ENCODE measurements at regions not wholly inside any gene's neighbourhood (a gene's known extent, or its start where the extent isn't known, plus 50 kb on each side); places are given as distances from the start of the nearest gene placed in this dataset.

DNA sequence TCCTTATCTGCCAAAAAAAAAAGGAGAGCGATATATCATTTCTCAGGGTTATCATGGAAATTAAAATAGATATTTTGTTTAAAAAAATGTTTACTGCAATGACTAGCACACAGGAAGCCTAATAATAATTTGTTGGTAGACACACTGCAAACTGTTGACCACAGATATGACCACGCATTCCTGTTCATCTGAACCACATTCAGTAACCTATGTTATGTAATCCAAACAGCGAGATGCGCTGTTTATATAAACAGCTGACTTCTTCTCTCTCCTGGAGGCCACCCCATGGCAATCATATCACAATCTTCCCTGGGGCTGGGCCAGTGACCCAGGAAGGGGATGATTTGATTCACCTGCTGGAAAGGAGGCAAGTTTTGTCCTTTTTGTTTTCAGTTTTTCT, 129.3 kb upstream of the UST start:
- TF ChIP-seq, protein P1, sequence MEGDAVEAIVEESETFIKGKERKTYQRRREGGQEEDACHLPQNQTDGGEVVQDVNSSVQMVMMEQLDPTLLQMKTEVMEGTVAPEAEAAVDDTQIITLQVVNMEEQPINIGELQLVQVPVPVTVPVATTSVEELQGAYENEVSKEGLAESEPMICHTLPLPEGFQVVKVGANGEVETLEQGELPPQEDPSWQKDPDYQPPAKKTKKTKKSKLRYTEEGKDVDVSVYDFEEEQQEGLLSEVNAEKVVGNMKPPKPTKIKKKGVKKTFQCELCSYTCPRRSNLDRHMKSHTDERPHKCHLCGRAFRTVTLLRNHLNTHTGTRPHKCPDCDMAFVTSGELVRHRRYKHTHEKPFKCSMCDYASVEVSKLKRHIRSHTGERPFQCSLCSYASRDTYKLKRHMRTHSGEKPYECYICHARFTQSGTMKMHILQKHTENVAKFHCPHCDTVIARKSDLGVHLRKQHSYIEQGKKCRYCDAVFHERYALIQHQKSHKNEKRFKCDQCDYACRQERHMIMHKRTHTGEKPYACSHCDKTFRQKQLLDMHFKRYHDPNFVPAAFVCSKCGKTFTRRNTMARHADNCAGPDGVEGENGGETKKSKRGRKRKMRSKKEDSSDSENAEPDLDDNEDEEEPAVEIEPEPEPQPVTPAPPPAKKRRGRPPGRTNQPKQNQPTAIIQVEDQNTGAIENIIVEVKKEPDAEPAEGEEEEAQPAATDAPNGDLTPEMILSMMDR (IDR thresholded peaks at IDR 0.05; ENCODE audit: control insufficient read depth, insufficient read depth, low read depth, low read length, missing control alignments): no peak
- H3K4me3 ChIP-seq (ENCODE audit: control insufficient read depth, low read depth, low read length): no peak overlapping the region
- peak; percentile 13 for DNase-seq (ENCODE audit: low read depth)

DNA sequence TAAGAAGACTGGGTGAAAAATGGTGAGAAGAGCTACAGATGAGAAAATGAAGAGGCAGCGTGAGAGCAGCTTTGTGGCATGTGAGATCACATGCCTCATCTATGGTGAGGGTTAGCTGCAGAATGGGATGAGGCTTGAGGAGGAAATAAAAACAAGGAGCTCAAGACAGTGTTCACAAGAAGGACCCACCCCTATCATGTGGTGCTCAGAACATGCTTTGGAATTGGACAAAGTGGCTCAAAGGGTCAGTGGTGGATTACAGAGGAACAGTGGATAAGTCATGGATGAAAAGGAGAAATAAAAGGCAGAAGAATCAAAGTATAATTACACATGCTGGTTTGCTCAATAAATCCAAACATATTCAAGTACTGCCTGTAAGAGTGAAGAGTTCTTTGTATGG, 126.9 kb upstream of the UST start:
- DNase-seq (ENCODE audit: low read depth): no peak
- TF ChIP-seq, protein P1 (IDR thresholded peaks at IDR 0.05; ENCODE audit: control insufficient read depth, insufficient read depth, low read depth, low read length, missing control alignments): no peak
- H3K4me3 ChIP-seq (ENCODE audit: control insufficient read depth, low read depth, low read length): no peak overlapping the region

DNA sequence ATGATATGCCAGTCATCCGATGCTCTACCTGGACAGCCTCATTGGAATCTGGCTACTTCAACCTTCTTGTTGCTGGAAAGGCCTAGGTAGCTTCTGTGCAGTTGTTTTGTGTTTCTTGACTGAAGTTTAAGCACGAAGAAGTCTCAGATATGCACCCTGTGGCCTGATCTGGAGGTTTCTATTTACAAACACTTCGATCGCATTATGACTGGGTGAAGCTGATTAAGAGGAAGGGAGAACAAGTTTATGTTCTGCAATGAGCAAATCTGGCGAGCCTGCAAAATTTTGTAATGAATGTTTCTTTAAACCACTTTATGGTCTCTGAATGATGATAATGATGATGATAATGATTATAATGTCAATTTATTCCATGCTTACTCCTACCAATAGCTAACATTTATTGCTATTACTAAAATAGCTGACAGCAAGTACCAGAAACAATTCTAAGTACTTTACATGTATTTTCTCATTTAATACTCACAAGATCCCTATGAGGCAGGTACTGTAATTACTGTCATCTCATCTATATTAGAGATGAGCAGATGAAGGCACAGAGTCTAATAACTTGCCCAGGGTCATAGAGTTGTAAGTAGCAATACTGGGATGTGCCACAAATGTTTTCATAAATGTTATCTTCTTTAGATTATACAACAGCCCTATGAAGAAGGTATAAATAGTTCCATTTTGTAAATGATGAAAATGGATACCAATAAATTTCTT, 126.1 kb upstream of the UST start:
- no peak overlapping the region for H3K4me3 ChIP-seq (ENCODE audit: control insufficient read depth, low read depth, low read length)

DNA sequence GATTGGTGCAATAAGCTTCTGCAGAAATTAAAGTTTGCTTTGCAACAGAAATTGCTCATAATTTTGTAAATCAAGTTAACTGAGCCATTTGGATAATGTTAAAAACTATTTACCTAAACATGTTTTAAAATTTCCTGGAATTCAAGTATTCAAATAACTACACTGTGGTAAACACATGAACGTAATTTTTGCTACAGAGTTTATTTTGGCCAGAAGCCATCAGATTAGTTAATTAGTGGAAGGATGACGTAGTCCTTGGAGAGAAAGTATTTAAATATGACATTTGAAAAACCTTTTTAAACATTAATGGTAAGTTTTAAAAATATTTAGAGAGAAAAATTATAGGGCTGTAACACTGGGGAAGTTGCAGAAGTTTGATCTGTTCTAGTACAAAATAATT, 121.2 kb upstream of the UST start:
- DNase-seq (ENCODE audit: low read depth): no peak
- H3K4me3 ChIP-seq (ENCODE audit: control insufficient read depth, low read depth, low read length): no peak overlapping the region
- TF ChIP-seq, protein P1 (IDR thresholded peaks at IDR 0.05; ENCODE audit: control insufficient read depth, insufficient read depth, low read depth, low read length, missing control alignments): no peak

More for the DNA sequence above, 126.1 kb upstream of the UST start:
- TF ChIP-seq, protein P1 (IDR thresholded peaks at IDR 0.05; ENCODE audit: control insufficient read depth, insufficient read depth, low read depth, low read length, missing control alignments): no peak
- no peak for DNase-seq (ENCODE audit: low read depth)

DNA sequence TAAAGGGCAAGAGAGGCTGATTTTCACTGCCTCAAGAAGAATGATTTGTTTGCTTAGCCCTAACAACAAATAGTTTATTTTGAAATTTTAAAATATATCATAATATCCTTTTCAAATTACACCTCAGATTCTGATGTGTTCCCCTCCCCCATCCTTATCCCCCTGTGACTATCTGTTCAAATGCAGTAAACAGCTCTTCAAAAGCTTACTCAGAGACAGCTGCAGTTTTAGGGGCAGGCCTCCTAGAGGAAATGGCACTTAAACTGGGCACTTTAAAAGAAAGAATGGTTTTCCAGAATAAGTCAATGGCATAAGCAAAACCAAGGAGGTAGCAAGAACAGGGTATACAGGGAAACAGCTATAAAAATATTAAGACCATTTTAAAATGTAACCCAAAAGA, 118.6 kb upstream of the UST start:
- TF ChIP-seq, protein P1 (IDR thresholded peaks at IDR 0.05; ENCODE audit: control insufficient read depth, insufficient read depth, low read depth, low read length, missing control alignments): no peak
- no peak overlapping the region for H3K4me3 ChIP-seq (ENCODE audit: control insufficient read depth, low read depth, low read length)
- DNase-seq (ENCODE audit: low read depth): no peak

DNA sequence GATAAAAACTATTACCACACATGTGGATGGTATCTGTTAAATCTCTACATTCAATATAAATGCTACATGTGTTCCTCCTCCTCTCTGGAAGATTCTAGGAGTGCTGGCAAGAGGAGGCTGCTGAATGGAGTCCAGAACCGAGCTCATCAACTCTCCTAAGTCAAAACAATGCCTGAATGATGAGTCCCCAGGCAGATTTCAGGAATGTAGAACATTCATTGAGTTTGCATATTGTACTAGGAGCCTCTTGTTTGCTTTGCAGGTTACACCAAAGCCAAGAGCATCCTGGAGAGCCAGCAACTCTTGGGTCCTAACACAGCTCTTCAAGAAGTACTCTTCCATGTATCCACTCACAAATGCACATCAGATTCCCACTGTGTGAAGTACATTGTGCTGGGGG, 117.6 kb upstream of the UST start:
- DNase-seq (ENCODE audit: low read depth): no peak
- H3K4me3 ChIP-seq (ENCODE audit: control insufficient read depth, low read depth, low read length): no peak overlapping the region
- TF ChIP-seq, protein P1 (IDR thresholded peaks at IDR 0.05; ENCODE audit: control insufficient read depth, insufficient read depth, low read depth, low read length, missing control alignments): no peak
